ENCODE measurements at regions not wholly inside any gene's neighbourhood (a gene's known extent, or its start where the extent isn't known, plus 50 kb on each side); places are given as distances from the start of the nearest gene placed in this dataset.

GRCh38 chrX:15142084-15142715 is 127.7 kb downstream of the ASB9 start:
- no peak overlapping the region for H2BK120ac ChIP-seq (ENCODE audit: low read depth, low read length, poor library complexity, severe bottlenecking)
- no peak overlapping the region for H3K27ac Mint-ChIP-seq
- H4K5ac ChIP-seq (ENCODE audit: insufficient read length, low read depth, low read length), result no peak overlapping the region
- no peaks in the 10 kb centered on the region; a peak in 1 of 7 replicates for H3K36me3 Mint-ChIP-seq (ENCODE audit: insufficient read depth in 1 of 3, low read depth in 3 of 3)
- H2AFZ ChIP-seq (ENCODE audit: low read length), result no peak overlapping the region
- DNase-seq, result no peak
- H3T11ph ChIP-seq (ENCODE audit: low read length), result no peak overlapping the region
- no peak overlapping the region for H3K56ac ChIP-seq (ENCODE audit: insufficient read length, low read depth, low read length)
- H2BK15ac ChIP-seq (ENCODE audit: low read depth, low read length), result no peak overlapping the region
- H3K9ac ChIP-seq (ENCODE audit: extremely low read depth, insufficient read length, low read length), result no peak overlapping the region
- H3K79me2 ChIP-seq (ENCODE audit: insufficient read depth, low read length), result no peaks in the 10 kb centered on the region
- H3K4me2 ChIP-seq (ENCODE audit: insufficient read depth, insufficient read length, low read length), result no peak overlapping the region
- no peak overlapping the region for H2AK5ac ChIP-seq (ENCODE audit: insufficient read length, low read length)
- no peaks in the 10 kb centered on the region for H3K79me1 ChIP-seq (ENCODE audit: insufficient read depth, low read depth, low read length, poor library complexity, severe bottlenecking)
- H3K4me1 Mint-ChIP-seq, result no peaks in the 10 kb centered on the region; a peak in 1 of 4 replicates
- no peak overlapping the region for H2BK5ac ChIP-seq (ENCODE audit: insufficient read length, low read length)
- no peak overlapping the region for H4K91ac ChIP-seq (ENCODE audit: insufficient read length, low read depth, low read length)
- TF ChIP-seq CTCF (conservative IDR thresholded peaks at IDR 0.05), result no peak
- no peak overlapping the region for H3K4ac ChIP-seq (ENCODE audit: low read depth, low read length)
- peaks cover 38 to 44% of the 10 kb centered on the region in 2 experiments for H3K9me3 Mint-ChIP-seq
- H3K23me2 ChIP-seq (ENCODE audit: insufficient read length, low read depth, low read length, poor library complexity, severe bottlenecking), result no peaks in the 10 kb centered on the region
- no peaks in the 10 kb centered on the region for H3K4me1 ChIP-seq (ENCODE audit: insufficient read depth, low read length)
- H3K23ac ChIP-seq (ENCODE audit: insufficient read length, low read depth, low read length), result no peak overlapping the region
- H3K18ac ChIP-seq (ENCODE audit: insufficient read length, low read depth, low read length), result no peak overlapping the region
- no peaks in the 10 kb centered on the region for H4K20me1 ChIP-seq (ENCODE audit: control insufficient read depth, insufficient read depth, insufficient read length)
- H3K4me3 Mint-ChIP-seq, result no peak overlapping the region
- WGBS (ENCODE audit: extremely low coverage, insufficient read length, low lambda C conversion rate), result no CpG with 5 or more reads among the region's 8 CpGs
- no peak overlapping the region for H4K8ac ChIP-seq (replicated peaks; ENCODE audit: insufficient read length, low read depth, low read length)
- H3K14ac ChIP-seq (ENCODE audit: insufficient read depth, low read length), result no peak overlapping the region
- H3K9me3 ChIP-seq (ENCODE audit: control insufficient read depth, low read depth, low read length), result no peaks in the 10 kb centered on the region
- H2BK20ac ChIP-seq (ENCODE audit: low read depth, low read length, poor library complexity, severe bottlenecking), result no peak overlapping the region
- no peaks in the 10 kb centered on the region for H3K27me3 ChIP-seq (ENCODE audit: insufficient read depth, low read length)
- no peak overlapping the region for H3K27ac ChIP-seq (ENCODE audit: insufficient read length, low read depth, low read length)
- no peak overlapping the region for H2BK12ac ChIP-seq (ENCODE audit: insufficient read length, low read depth, low read length)
- peaks cover 2% of the 10 kb centered on the region; the same call in 1 of the 2 replicates for H3K27me3 Mint-ChIP-seq (ENCODE audit: low read depth)
